SK-N-MC (cell line): ENCODE measurements at regions not wholly inside any gene's neighbourhood (a gene's known extent, or its start where the extent isn't known, plus 50 kb on each side); places are given as distances from the start of the nearest gene placed in this dataset.

Experiments used
- DNase-seq: peaks from one replicate; pipeline ENCODE4 v3.0.0-alpha.2; 2011; ENCODE audit warnings: low read depth, low spot score
- H3K27ac ChIP-seq: fragments of 200-600 bp; sonication (generic); 2 replicates; pipeline ENCODE4 v1.5.1; 2016; ENCODE audit warnings: mixed run types
- H3K36me3 ChIP-seq: fragments of 200-600 bp; sonication (generic); 2 replicates; pipeline ENCODE4 v1.6.1; 2017; ENCODE audit warnings: antibody characterized with exemption, low read length, mixed read lengths; ENCODE audit not compliant: insufficient read depth
- H3K4me3 ChIP-seq: fragments of 200-600 bp; sonication (generic); 2 replicates; pipeline ENCODE4 v1.5.1; 2016
- H3K9ac ChIP-seq: fragments of 200-600 bp; sonication (generic); 2 replicates; pipeline ENCODE4 v1.8.0; 2017; ENCODE audit warnings: mixed run types, mixed read lengths; ENCODE audit not compliant: insufficient read length
- H3K9me3 ChIP-seq: fragments of 200-600 bp; sonication (generic); 2 replicates; pipeline ENCODE4 v1.6.1; 2017; ENCODE audit warnings: low read depth, mild to moderate bottlenecking, antibody characterized with exemption, low read length, moderate library complexity, mixed read lengths
- EZH2 ChIP-seq: fragments of 200-600 bp; sonication (generic); IDR thresholded peaks from one replicate; pipeline ENCODE4 v1.6.1; 2017; ENCODE audit warnings: antibody characterized with exemption
- FOXP2 ChIP-seq: optimal IDR thresholded peaks from 2 replicates; pipeline ENCODE3; 2011; ENCODE audit warnings: mild to moderate bottlenecking, moderate library complexity; ENCODE audit not compliant: insufficient read depth; ENCODE audit errors: extremely low read length, control extremely low read depth
- POLR2AphosphoS5 ChIP-seq: IDR thresholded peaks from 2 replicates; pipeline ENCODE4 v1.6.1; 2012; ENCODE audit warnings: mild to moderate bottlenecking, low read depth, low read length, borderline replicate concordance

DNA sequence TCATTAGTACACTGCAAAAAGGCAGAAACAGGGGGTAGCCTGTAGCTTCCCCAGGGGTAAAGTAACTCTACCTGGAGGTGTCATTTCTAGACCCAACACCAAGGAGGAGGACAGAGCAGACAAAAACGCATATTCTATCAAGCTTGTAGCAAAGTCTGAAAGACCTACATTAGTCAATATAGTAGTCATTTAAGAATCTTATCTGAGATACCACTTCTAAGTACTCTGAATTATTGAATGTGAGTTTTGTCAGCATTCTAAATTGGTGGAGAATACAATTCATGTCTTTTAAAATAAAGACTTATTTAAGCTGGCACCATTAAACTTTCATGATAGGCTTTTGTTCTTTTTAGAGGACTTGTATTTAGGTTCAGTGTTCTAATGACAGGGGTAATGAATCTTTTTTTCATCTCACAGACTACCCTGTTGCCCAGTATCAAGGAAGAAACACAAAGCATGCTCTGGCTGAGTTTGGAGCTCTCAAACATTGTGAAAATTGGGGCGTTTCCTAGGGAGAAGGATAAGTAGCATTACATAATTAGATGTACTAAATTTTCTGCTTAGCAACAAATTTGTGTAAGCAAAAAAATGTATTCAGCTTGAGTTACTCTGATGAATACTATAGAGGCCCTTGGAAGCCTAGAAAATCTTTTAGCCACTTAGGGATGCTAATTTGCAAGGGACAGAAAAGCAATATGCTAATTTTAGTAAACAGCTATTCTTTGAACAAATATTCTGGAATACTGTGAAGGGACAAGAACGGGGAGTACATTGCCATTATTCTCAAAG lies 255.4 kb upstream of the HSF2 start:
- Histone ChIP-seq H3K36me3 (no peaks in the 10 kb centered on the region), H3K27ac (no peak overlapping the region), H3K4me3 (no peak overlapping the region), H3K9ac (no peak overlapping the region), H3K9me3 (no peaks in the 10 kb centered on the region)
- no peak for TF ChIP-seq EZH2
- no peak for TF ChIP-seq POLR2AphosphoS5
- TF ChIP-seq FOXP2 = no peak
- DNase-seq = no peak

GRCh38 chr6:122145246-122145645 lies 254.2 kb upstream of the HSF2 start:
- H3K36me3 ChIP-seq = no peaks in the 10 kb centered on the region
- no peak overlapping the region for H3K4me3 ChIP-seq
- no peak overlapping the region for H3K9ac ChIP-seq
- H3K9me3 ChIP-seq = no peaks in the 10 kb centered on the region
- no peak for DNase-seq
- no peak for TF ChIP-seq POLR2AphosphoS5
- no peak for TF ChIP-seq FOXP2
- TF ChIP-seq EZH2 = no peak
- no peak overlapping the region for H3K27ac ChIP-seq

DNA sequence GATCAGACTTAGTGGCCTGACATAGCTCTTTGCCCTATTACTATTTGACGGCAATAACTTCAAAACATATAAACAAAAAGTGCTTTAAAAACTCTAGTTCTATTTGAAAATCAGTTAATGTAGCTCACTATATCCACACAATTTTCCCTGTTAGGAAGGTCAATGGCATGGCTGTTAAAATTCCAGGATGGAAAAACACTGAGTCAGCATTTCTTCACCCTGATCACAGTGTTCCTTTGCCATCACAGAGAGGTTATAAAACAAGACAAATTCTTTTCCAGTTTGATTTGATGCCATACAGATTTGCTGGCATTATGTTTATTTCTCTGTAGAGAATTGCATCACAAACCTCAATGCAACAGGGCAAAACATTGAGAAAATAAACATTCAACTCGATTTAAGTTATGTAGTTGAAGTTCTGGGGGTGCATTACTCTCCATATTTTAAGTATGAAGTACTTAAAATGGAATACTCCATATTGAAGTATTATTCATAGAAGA lies 253.7 kb upstream of the HSF2 start:
- TF ChIP-seq FOXP2 = no peak
- TF ChIP-seq EZH2 = no peak
- no peak for TF ChIP-seq POLR2AphosphoS5
- Histone ChIP-seq H3K36me3 (no peaks in the 10 kb centered on the region), H3K4me3 (no peak overlapping the region), H3K9me3 (no peaks in the 10 kb centered on the region), H3K9ac (no peak overlapping the region), H3K27ac (no peak overlapping the region)
- DNase-seq = no peak

GRCh38 chr6:122147291-122147690 lies 252.2 kb upstream of the HSF2 start:
- Histone ChIP-seq H3K9ac (no peak overlapping the region), H3K36me3 (no peaks in the 10 kb centered on the region), H3K27ac (no peak overlapping the region), H3K9me3 (no peaks in the 10 kb centered on the region), H3K4me3 (no peak overlapping the region)
- DNase-seq = no peak
- TF ChIP-seq FOXP2 = no peak

DNA sequence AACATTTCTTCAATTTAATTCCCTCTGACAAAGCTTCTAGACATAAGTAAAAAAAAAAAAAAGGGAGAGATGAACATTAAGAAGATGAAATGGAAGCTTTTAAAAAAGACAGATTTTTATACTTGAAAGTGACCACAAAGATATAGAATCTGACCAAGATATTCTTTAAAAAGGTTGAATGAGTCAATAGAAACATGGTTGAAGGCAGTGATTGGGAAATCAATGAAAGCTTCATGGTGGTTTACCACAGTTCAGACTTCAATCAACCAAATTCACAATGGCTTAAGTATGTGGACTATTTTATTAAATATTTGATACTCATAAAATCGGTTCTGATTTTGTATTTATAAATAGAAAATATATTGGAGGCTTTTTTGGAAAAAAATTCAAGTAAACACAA lies 248.4 kb upstream of the HSF2 start:
- TF ChIP-seq FOXP2 = no peak
- TF ChIP-seq EZH2 = no peak
- no peak for TF ChIP-seq POLR2AphosphoS5
- H3K9ac ChIP-seq = no peak overlapping the region
- no peaks in the 10 kb centered on the region for H3K36me3 ChIP-seq
- H3K4me3 ChIP-seq = no peak overlapping the region
- no peak for DNase-seq
- H3K27ac ChIP-seq = no peak overlapping the region
- H3K9me3 ChIP-seq = no peaks in the 10 kb centered on the region

DNA sequence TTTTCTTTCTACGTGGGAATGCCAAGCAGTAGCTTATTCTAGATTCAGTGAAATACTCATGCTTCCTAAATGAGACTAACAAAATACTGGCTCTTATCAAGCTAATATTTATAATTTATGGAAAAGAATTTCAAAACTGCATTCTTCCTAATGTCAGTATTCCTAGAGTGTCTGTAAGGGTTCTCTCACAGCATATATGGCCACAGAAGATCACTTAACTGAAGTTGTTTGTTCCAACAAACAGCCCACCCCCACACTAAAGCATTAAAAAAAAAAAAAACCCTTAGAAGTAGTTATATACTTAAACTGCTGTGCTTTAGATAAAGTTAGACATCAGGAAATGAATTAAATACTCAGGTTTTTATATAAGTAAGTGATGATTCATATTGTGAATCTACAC lies 247.7 kb upstream of the HSF2 start:
- DNase-seq = no peak
- TF ChIP-seq EZH2 (no peak), FOXP2 (no peak), POLR2AphosphoS5 (no peak)
- Histone ChIP-seq H3K9ac (no peak overlapping the region), H3K4me3 (no peak overlapping the region), H3K36me3 (no peaks in the 10 kb centered on the region), H3K9me3 (no peaks in the 10 kb centered on the region), H3K27ac (no peak overlapping the region)

DNA sequence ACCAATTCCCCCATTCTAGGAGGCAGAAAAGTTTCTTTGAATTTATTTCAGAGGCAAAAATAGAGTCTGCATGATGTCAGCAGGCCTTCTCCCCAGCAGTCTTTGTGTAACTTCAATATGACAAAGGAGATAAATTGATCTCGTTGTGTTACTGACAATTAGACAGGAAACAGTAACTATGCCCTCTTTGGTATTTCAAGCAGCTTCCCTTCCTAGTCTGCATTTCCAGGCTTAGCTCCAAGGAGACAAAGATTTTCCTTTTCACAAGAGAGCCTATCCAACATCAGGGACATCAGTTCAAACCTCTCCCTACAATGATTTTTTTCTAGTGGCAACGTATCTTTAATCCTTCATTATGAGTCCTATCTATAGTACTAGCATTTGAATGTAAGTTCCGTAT lies 245.9 kb upstream of the HSF2 start:
- no peaks in the 10 kb centered on the region for H3K9me3 ChIP-seq
- DNase-seq = no peak
- no peak overlapping the region for H3K4me3 ChIP-seq
- H3K27ac ChIP-seq = no peak overlapping the region
- no peaks in the 10 kb centered on the region for H3K36me3 ChIP-seq
- no peak overlapping the region for H3K9ac ChIP-seq
- no peak for TF ChIP-seq EZH2
- no peak for TF ChIP-seq POLR2AphosphoS5
- no peak for TF ChIP-seq FOXP2

- Histone ChIP-seq H3K27ac (no peak overlapping the region), H3K9ac (no peak overlapping the region), H3K4me3 (no peak overlapping the region), H3K36me3 (no peaks in the 10 kb centered on the region), H3K9me3 (no peaks in the 10 kb centered on the region)
- TF ChIP-seq FOXP2 = no peak
- TF ChIP-seq POLR2AphosphoS5 = no peak
- TF ChIP-seq EZH2 = no peak
- DNase-seq = no peak
Measured at GRCh38 chr6:122154155-122154554, 245.3 kb upstream of the HSF2 start.

DNA sequence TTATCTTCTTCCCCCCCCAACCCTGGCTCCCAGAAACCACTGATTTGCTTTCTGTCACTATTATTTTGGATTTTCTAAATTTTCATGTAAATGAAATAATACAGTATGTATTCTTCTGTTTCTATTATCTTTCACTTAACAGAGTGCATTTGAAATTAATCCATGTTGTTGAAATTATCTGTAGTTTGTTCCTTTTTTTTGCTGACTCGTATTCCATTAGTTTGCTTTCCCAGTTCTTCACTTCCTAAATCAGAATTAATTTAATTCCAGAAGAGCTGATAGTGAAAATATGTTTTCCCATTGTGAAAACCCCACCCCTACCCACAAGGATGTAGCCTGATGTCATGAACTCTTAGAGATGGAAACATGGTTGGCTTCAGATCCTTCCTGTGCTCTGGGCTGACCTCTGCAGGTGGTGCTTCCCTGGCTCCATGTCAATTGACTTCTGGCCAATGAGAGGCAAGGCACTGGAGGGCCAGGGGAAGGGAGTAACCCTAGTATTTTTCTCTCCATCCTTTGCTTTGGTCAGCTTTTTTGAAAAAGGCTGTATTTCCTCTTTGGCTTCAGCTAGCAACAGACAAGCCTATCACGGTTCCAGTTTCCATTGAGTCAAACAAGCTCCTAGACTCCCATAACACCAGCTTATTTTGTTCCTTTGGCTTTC lies 244.4 kb upstream of the HSF2 start:
- H3K27ac ChIP-seq = no peak overlapping the region
- no peaks in the 10 kb centered on the region for H3K9me3 ChIP-seq
- H3K9ac ChIP-seq = no peak overlapping the region
- H3K36me3 ChIP-seq = no peaks in the 10 kb centered on the region
- DNase-seq = no peak
- no peak overlapping the region for H3K4me3 ChIP-seq
- no peak for TF ChIP-seq POLR2AphosphoS5
- no peak for TF ChIP-seq FOXP2
- no peak for TF ChIP-seq EZH2
